Stomach (tissue), 4 donors: ENCODE measurements at regions not wholly inside any gene's neighbourhood (a gene's known extent, or its start where the extent isn't known, plus 50 kb on each side); places are given as distances from the start of the nearest gene placed in this dataset.

ENCODE experiments used
- CTCF ChIP-seq, 7 experiments: fragments of 450-650 bp in 4 of 7; fragments of 200-600 bp in 3 of 7; sonication (generic) in 3 of 7; IDR thresholded peaks; one replicate each; pipeline ENCODE4 v1.5.1; 2016 to 2019; ENCODE audit warnings: antibody characterized with exemption in 7 of 7, control low read depth in 2 of 7, mild to moderate bottlenecking in 1 of 7
- POLR2A ChIP-seq, 4 donors: fragments of 450-650 bp; IDR thresholded peaks; one replicate each; pipeline ENCODE4 v1.6.1; 2016; ENCODE audit warnings: antibody characterized with exemption in 4 of 4, control low read depth in 2 of 4, mild to moderate bottlenecking in 1 of 4, moderate library complexity in 1 of 4

DNA sequence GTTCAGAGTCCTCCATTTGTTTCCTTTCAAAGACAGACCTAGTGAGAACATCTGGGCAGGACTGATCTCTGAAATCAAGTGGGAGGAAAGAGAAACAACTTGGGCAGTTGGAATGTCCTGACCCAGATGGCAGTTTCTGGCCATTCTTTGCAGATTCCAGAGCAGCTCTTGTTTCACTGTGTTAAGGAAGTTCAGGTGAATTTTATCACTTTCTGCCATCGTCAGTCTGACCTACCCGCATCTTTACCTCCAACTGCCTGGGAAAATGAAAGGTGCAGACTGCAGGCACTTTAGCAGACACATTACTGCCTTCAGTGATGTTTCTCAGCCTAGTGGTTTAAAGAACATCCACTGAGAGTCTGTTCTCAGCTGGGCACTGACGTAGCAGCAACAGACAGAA lies 216.2 kb downstream of the CEP135 start:
- TF ChIP-seq CTCF (IDR thresholded peaks at IDR 0.05) (no peak), POLR2A (IDR thresholded peaks at IDR 0.05) (no peak)
